ENCODE measurements at regions not wholly inside any gene's neighbourhood (a gene's known extent, or its start where the extent isn't known, plus 50 kb on each side); places are given as distances from the start of the nearest gene placed in this dataset.

GRCh38 chr13:47287291-47287751 lies 390.5 kb upstream of the HTR2A start:
- H3K4me2 ChIP-seq (ENCODE audit: insufficient read depth, insufficient read length, low read length) = no peak overlapping the region
- H3K79me2 ChIP-seq (ENCODE audit: insufficient read depth, low read length) = no peaks in the 10 kb centered on the region
- no peaks in the 10 kb centered on the region for H3K36me3 Mint-ChIP-seq (ENCODE audit: insufficient read depth in 1 of 3, low read depth in 3 of 3)
- H3K56ac ChIP-seq (ENCODE audit: insufficient read length, low read depth, low read length) = no peak overlapping the region
- peaks cover 3 to 8% of the 10 kb centered on the region in 2 experiments; a peak in 3 of 4 replicates for H3K4me1 Mint-ChIP-seq
- H2AK5ac ChIP-seq (ENCODE audit: insufficient read length, low read length) = no peak overlapping the region
- no peaks in the 10 kb centered on the region for H3K27me3 ChIP-seq (ENCODE audit: insufficient read depth, low read length)
- no peak overlapping the region for H3K4ac ChIP-seq (ENCODE audit: low read depth, low read length)
- no peaks in the 10 kb centered on the region for H3K27me3 Mint-ChIP-seq (ENCODE audit: low read depth)
- no peak overlapping the region for H3K23ac ChIP-seq (ENCODE audit: insufficient read length, low read depth, low read length)
- no peaks in the 10 kb centered on the region for H3K9me3 ChIP-seq (ENCODE audit: control insufficient read depth, low read depth, low read length)
- H3K4me1 ChIP-seq (ENCODE audit: insufficient read depth, low read length) = no peaks in the 10 kb centered on the region
- no peak overlapping the region for H2BK15ac ChIP-seq (ENCODE audit: low read depth, low read length)
- H3K9me3 Mint-ChIP-seq = no peaks in the 10 kb centered on the region
- H3K18ac ChIP-seq (ENCODE audit: insufficient read length, low read depth, low read length) = no peak overlapping the region
- H3K23me2 ChIP-seq (ENCODE audit: insufficient read length, low read depth, low read length, poor library complexity, severe bottlenecking) = no peaks in the 10 kb centered on the region
- TF ChIP-seq CTCF (conservative IDR thresholded peaks at IDR 0.05) = no peak
- no peak overlapping the region for H4K8ac ChIP-seq (replicated peaks; ENCODE audit: insufficient read length, low read depth, low read length)
- H3K27ac ChIP-seq (ENCODE audit: insufficient read length, low read depth, low read length) = no peak overlapping the region
- H3K14ac ChIP-seq (ENCODE audit: insufficient read depth, low read length) = no peak overlapping the region
- no peak overlapping the region for H3T11ph ChIP-seq (ENCODE audit: low read length)
- no CpG with 5 or more reads among the region's 1 CpG for WGBS (ENCODE audit: extremely low coverage, insufficient read length, low lambda C conversion rate)
- no peak for DNase-seq
- no peak overlapping the region for H2BK12ac ChIP-seq (ENCODE audit: insufficient read length, low read depth, low read length)
- H3K9ac ChIP-seq (ENCODE audit: extremely low read depth, insufficient read length, low read length) = no peak overlapping the region
- no peak overlapping the region for H2BK20ac ChIP-seq (ENCODE audit: low read depth, low read length, poor library complexity, severe bottlenecking)
- H4K20me1 ChIP-seq (ENCODE audit: control insufficient read depth, insufficient read depth, insufficient read length) = no peaks in the 10 kb centered on the region
- no peaks in the 10 kb centered on the region for H3K79me1 ChIP-seq (ENCODE audit: insufficient read depth, low read depth, low read length, poor library complexity, severe bottlenecking)
- H4K91ac ChIP-seq (ENCODE audit: insufficient read length, low read depth, low read length) = no peak overlapping the region
- H3K27ac Mint-ChIP-seq = no peak overlapping the region
- no peak overlapping the region for H2BK5ac ChIP-seq (ENCODE audit: insufficient read length, low read length)
- no peak overlapping the region for H2BK120ac ChIP-seq (ENCODE audit: low read depth, low read length, poor library complexity, severe bottlenecking)
- H3K4me3 Mint-ChIP-seq = no peak overlapping the region
- no peak overlapping the region for H2AFZ ChIP-seq (ENCODE audit: low read length)
- H4K5ac ChIP-seq (ENCODE audit: insufficient read length, low read depth, low read length) = no peak overlapping the region

Data from H9 (cell line).